Middle frontal gyrus (tissue), 1 donor: ENCODE measurements at regions not wholly inside any gene's neighbourhood (a gene's known extent, or its start where the extent isn't known, plus 50 kb on each side); places are given as distances from the start of the nearest gene placed in this dataset.
"Not testable (repeated sequence)": the region's sequence is repeated elsewhere in the genome, so short reads cannot be mapped to it uniquely, and the experiment has no call there.

Source experiments
- DNase-seq: peaks from one replicate; pipeline ENCODE4 v3.0.0-alpha.2; 2015; ENCODE audit warnings: low spot score; ENCODE audit errors: extremely low spot score

DNA sequence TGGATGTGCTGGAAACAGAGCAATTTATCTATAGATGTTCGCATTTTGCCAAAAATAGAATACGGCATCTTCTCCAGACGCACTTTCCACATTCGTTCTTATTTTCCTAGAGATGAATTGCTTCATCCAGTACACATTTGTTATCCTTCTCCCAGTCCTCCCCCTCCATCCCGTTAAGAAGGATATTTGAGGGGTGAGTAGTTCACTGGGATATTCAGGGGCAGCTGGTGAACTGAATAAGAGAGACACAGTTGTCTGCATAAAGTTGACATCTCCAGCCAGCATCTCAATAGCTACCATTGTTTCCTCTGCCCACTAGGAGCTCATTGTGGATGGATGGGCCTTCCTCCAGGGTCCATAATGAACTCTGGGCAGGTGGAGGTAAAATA, 456.8 kb upstream of the NRP1 start:
- no peak for DNase-seq

- DNase-seq = no peak
Measured at GRCh38 chr10:33790521-33791271, 456.2 kb upstream of the NRP1 start.

- DNase-seq = no peak
Measured at GRCh38 chr10:33783557-33783956, 449.1 kb upstream of the NRP1 start.

DNA sequence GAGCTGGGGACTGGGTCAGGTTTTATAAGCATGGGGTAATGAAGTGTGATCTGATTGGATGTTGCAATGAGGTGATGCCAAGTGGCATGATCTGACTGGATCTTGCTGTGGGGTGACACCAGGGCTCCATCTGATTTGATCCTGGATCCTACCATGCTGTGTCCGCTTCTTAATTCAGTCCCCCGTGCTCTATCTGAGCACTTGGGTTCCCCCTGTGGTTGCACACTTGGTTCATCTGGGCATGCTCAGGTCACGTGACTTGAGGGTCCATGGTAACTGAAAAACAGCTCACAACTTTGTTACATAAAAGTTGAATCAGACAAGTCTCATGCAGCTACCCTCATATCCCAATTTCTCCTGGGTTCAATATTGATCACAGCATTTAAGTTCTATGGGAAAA, 448.6 kb upstream of the NRP1 start:
- DNase-seq = no peak

- no peak for DNase-seq
Measured at GRCh38 chr10:33781606-33782395, 447.3 kb upstream of the NRP1 start.

- DNase-seq = no peak
Measured at GRCh38 chr10:33780961-33781360, 446.5 kb upstream of the NRP1 start.

GRCh38 chr10:33777223-33777622, 442.8 kb upstream of the NRP1 start:
- DNase-seq = no peak

DNA sequence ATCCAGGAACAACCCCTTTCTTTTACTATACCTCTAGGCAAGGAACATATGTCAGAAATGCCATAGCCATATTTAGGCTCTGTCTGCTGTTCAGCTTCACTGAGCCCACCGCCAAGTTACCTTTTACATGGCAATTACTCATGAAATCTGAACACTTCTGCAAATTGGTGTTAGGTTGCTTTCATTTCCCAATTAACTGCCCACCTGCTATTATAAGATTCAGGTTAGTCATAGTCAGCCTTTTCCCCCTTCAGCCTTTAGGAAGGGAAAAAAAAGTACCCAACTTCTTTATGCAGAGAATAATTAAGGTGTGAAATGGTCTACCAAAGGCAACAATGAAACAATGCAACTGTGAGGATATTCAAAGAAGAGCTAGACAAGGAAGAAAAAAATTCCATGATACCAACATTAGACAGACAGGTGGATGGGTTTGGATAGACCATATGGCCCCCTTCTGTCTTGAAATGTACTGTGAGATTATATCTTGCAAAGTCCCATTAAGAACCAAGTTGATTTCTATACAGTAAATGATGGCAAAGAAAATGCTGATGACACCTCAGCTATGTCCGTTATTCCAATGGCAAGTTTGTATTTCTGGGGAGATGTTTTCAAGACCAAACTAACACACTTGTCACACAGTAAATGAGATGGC, 442.1 kb upstream of the NRP1 start:
- DNase-seq = no peak

- DNase-seq = no peak
Measured at GRCh38 chr10:33774857-33775256, 440.4 kb upstream of the NRP1 start.

- DNase-seq = no peak
Measured at GRCh38 chr10:33773886-33774480, 439.5 kb upstream of the NRP1 start.

DNA sequence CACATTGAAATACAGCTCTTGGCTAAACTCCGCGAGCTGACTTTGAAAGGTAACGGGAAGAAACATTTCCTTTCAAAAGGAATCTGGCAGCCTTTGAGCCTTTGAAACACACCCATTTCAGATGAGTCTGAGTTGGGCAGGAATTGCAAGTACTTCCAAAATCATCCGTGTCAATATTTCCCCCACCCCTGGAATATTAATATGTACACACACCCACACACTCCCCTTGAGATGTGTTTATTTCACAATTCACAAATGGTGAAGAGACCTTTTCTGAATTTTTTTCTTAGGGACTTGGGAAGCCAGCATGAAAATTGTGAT, 438.7 kb upstream of the NRP1 start:
- DNase-seq = no peak

- peak; percentile 29 for DNase-seq
Measured at GRCh38 chr10:33772370-33773252, 438.1 kb upstream of the NRP1 start.

DNA sequence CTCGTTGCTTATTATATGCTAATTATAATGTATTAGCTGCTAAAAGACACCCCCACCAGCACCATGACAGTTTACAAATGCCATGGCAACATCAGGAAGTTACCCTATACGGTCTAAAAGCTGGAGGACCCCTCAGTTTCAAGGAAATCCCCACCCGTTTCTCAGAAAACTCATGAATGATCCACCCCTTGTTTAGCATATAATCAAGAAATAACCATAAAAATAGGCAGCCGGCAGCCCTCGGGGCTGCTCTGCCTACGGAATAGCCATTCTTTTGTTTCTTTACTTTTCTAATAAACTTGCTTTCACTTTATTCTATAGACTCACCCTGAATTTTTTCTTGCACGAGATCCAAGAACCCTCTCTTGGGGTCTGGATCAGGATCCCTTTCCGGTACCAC, 437.4 kb upstream of the NRP1 start:
- DNase-seq = not testable (repeated sequence)

DNA sequence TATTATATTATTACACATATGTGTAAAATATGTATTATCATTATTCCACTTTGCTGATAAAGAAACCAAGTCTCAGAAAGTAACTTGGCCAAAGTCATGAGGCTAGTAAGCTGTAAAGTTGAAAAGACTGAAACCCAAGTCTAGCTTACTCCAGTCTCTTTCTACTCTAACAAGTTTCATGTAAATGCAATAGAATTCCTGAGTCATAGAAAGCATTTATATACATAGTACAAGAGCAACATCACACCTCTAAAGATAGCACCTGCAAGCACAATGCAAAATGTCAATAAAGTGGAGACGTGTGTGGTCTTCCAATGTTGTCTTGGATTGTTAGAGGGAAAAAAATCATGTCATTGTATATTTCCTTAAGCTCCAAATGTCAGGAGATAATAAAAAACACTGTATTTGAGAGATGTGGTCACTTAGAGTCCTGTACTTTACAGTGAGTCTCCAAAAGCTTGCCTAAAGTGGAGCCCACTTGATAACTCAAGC, 430.3 kb upstream of the NRP1 start:
- no peak for DNase-seq

GRCh38 chr10:33760056-33760943, 425.8 kb upstream of the NRP1 start:
- no peak for DNase-seq

- DNase-seq = no peak
Measured at GRCh38 chr10:33759191-33759590, 424.7 kb upstream of the NRP1 start.

- no peak for DNase-seq
Measured at GRCh38 chr10:33758299-33758698, 423.8 kb upstream of the NRP1 start.

- no peak for DNase-seq
Measured at GRCh38 chr10:33754052-33754451, 419.6 kb upstream of the NRP1 start.

DNA sequence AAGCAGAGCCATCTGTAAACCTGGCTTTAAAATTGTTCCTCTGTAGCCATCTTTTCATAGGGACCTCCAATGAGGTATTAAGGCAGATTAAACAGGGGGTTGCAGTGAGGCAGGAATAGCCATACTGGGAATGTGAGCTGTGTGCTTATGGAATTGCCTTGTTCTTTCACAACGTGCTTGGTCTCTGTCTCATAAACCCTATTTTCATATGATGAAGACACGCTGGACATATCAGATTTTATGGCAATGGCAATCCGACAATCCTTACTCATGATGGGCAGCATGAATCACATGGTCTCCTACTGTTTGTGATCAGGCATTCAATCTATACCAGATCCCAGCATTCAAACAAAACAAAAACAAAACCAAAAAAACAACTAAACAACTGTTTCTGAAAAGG, 418.9 kb upstream of the NRP1 start:
- DNase-seq = no peak

DNA sequence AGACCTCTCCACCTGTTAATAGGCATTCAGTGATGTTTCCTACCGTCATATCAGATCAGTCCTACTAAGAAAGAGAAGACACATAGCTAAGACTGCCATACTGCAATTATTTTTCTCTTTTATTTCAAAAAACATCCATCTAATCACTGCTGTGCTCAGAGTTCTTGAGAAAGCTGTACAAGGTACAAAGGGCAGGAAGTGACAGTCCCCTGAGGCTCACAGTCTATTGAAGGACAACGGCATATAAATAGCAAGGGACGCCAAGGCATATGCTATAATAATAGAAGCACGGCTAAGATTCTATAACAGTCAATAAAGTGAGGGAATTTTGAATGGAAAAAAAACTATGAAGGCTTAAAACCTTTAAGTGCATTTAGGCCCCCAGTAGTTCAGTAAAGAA, 415.3 kb upstream of the NRP1 start:
- no peak for DNase-seq
